ENCODE measurements at regions not wholly inside any gene's neighbourhood (a gene's known extent, or its start where the extent isn't known, plus 50 kb on each side); places are given as distances from the start of the nearest gene placed in this dataset.

- Histone ChIP-seq H3K79me2 (ENCODE audit: control insufficient read depth, insufficient read depth, low read length) (no peaks in the 10 kb centered on the region), H2AFZ (ENCODE audit: control insufficient read depth, low read depth, low read length) (no peak overlapping the region), H3K9ac (ENCODE audit: control insufficient read depth, insufficient read depth, low read length) (no peak overlapping the region), H3K27me3 (replicated peaks in 1 of 2; ENCODE audit: control insufficient read depth in 2 of 2, insufficient read depth in 2 of 2, low read length in 1 of 2) (no peaks in the 10 kb centered on the region; a peak in 1 of 4 replicates), H3K9me3 (replicated peaks; ENCODE audit: control insufficient read depth, insufficient read depth, low read length) (no peaks in the 10 kb centered on the region), H3K4me2 (ENCODE audit: control insufficient read depth, insufficient read depth) (no peak overlapping the region), H3K4me1 (ENCODE audit: control insufficient read depth, insufficient read depth, low read length) (no peaks in the 10 kb centered on the region), H3K27ac (ENCODE audit: control insufficient read depth, insufficient read depth) (no peak overlapping the region), H4K20me1 (ENCODE audit: control insufficient read depth, insufficient read depth) (no peaks in the 10 kb centered on the region), H3K36me3 (ENCODE audit: control insufficient read depth in 2 of 2, insufficient read depth in 2 of 2, low read length in 1 of 2) (no peaks in the 10 kb centered on the region), H3K4me3 (no peak overlapping the region)
- ATAC-seq = no peak
- 48% methylated on average over 3 of the region's 3 CpGs for WGBS (ENCODE audit: insufficient coverage, insufficient replicate concordance, low lambda C conversion rate, missing lambda C conversion rate)
- no peak for DNase-seq (ENCODE audit: low read depth, low spot score)
- intact Hi-C loops (cut with micrococcal nuclease; ENCODE audit: unreplicated experiment) (no loop called here), in situ Hi-C loops (cut with MboI) (no loop called here)
- ChIA-PET SMC1A (ENCODE audit: uncharacterized antibody, unreplicated experiment) (no interaction called here), POLR2A (interaction anchor here (0.7 kb wide), 1 partner anchor 372 kb away, joined by 5 read pairs; no protein-coding TSS in a partner anchor), CTCF (no interaction called here), RAD21 (ENCODE audit: unreplicated experiment) (no interaction called here)
- FAIRE-seq = no peak
- TF ChIP-seq, protein P1, sequence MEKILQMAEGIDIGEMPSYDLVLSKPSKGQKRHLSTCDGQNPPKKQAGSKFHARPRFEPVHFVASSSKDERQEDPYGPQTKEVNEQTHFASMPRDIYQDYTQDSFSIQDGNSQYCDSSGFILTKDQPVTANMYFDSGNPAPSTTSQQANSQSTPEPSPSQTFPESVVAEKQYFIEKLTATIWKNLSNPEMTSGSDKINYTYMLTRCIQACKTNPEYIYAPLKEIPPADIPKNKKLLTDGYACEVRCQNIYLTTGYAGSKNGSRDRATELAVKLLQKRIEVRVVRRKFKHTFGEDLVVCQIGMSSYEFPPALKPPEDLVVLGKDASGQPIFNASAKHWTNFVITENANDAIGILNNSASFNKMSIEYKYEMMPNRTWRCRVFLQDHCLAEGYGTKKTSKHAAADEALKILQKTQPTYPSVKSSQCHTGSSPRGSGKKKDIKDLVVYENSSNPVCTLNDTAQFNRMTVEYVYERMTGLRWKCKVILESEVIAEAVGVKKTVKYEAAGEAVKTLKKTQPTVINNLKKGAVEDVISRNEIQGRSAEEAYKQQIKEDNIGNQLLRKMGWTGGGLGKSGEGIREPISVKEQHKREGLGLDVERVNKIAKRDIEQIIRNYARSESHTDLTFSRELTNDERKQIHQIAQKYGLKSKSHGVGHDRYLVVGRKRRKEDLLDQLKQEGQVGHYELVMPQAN (conservative IDR thresholded peaks at IDR 0.05) = no peak
- TF ChIP-seq BMI1 (IDR thresholded peaks at IDR 0.05; ENCODE audit: borderline replicate concordance) (no peak), MEF2A (IDR thresholded peaks at IDR 0.05; ENCODE audit: insufficient read depth, low read depth, low read length) (no peak), ZZZ3 (IDR thresholded peaks at IDR 0.05; ENCODE audit: control insufficient read depth, insufficient read length, low read depth) (no peak), GABPA (IDR thresholded peaks at IDR 0.05; ENCODE audit: low read depth) (no peak), PBX3 (IDR thresholded peaks at IDR 0.05; ENCODE audit: insufficient replicate concordance, low read depth, low read length) (no peak), POLR2AphosphoS2 (IDR thresholded peaks at IDR 0.05; ENCODE audit: low read depth, low read length) (no peak), NFIC (IDR thresholded peaks at IDR 0.05; ENCODE audit: low read depth, low read length) (no peak), SUZ12 (IDR thresholded peaks at IDR 0.05; ENCODE audit: unreplicated experiment) (no peak), BCL11A (IDR thresholded peaks at IDR 0.05; ENCODE audit: low read depth, low read length) (no peak), ZNF274 (IDR thresholded peaks at IDR 0.05; ENCODE audit: insufficient read depth, insufficient read length) (no peak), SP1 (IDR thresholded peaks at IDR 0.05; ENCODE audit: low read depth, low read length) (no peak)
- TF ChIP-seq, protein P2, sequence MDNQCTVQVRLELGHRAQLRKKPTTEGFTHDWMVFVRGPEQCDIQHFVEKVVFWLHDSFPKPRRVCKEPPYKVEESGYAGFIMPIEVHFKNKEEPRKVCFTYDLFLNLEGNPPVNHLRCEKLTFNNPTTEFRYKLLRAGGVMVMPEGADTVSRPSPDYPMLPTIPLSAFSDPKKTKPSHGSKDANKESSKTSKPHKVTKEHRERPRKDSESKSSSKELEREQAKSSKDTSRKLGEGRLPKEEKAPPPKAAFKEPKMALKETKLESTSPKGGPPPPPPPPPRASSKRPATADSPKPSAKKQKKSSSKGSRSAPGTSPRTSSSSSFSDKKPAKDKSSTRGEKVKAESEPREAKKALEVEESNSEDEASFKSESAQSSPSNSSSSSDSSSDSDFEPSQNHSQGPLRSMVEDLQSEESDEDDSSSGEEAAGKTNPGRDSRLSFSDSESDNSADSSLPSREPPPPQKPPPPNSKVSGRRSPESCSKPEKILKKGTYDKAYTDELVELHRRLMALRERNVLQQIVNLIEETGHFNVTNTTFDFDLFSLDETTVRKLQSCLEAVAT (IDR thresholded peaks at IDR 0.05) = no peak
- TF ChIP-seq, protein P3, sequence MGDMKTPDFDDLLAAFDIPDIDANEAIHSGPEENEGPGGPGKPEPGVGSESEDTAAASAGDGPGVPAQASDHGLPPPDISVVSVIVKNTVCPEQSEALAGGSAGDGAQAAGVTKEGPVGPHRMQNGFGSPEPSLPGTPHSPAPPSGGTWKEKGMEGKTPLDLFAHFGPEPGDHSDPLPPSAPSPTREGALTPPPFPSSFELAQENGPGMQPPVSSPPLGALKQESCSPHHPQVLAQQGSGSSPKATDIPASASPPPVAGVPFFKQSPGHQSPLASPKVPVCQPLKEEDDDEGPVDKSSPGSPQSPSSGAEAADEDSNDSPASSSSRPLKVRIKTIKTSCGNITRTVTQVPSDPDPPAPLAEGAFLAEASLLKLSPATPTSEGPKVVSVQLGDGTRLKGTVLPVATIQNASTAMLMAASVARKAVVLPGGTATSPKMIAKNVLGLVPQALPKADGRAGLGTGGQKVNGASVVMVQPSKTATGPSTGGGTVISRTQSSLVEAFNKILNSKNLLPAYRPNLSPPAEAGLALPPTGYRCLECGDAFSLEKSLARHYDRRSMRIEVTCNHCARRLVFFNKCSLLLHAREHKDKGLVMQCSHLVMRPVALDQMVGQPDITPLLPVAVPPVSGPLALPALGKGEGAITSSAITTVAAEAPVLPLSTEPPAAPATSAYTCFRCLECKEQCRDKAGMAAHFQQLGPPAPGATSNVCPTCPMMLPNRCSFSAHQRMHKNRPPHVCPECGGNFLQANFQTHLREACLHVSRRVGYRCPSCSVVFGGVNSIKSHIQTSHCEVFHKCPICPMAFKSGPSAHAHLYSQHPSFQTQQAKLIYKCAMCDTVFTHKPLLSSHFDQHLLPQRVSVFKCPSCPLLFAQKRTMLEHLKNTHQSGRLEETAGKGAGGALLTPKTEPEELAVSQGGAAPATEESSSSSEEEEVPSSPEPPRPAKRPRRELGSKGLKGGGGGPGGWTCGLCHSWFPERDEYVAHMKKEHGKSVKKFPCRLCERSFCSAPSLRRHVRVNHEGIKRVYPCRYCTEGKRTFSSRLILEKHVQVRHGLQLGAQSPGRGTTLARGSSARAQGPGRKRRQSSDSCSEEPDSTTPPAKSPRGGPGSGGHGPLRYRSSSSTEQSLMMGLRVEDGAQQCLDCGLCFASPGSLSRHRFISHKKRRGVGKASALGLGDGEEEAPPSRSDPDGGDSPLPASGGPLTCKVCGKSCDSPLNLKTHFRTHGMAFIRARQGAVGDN (IDR thresholded peaks at IDR 0.05) = no peak
- no TSS peak for BruUV-seq (replicated peaks)
Measured at GRCh38 chr5:68007451-68007850, 208.1 kb upstream of the PIK3R1 start.
